GM12865 (cell line): ENCODE measurements at regions not wholly inside any gene's neighbourhood (a gene's known extent, or its start where the extent isn't known, plus 50 kb on each side); places are given as distances from the start of the nearest gene placed in this dataset.

Source experiments
- DNase-seq: peaks from one replicate; pipeline ENCODE4 v3.0.0; 2010; ENCODE audit warnings: low read depth
- H3K4me3 ChIP-seq: 2 replicates; pipeline ENCODE4 v1.5.1; 2011; ENCODE audit warnings: mild to moderate bottlenecking, low read depth, low read length, control low read depth
- TF ChIP-seq, protein P1 (sequence below): IDR thresholded peaks from 2 replicates; pipeline ENCODE4 v1.5.1; 2011; ENCODE audit warnings: low read length, control low read depth, low read depth, inconsistent platforms; ENCODE audit not compliant: insufficient read depth; ENCODE audit errors: missing control alignments

DNA sequence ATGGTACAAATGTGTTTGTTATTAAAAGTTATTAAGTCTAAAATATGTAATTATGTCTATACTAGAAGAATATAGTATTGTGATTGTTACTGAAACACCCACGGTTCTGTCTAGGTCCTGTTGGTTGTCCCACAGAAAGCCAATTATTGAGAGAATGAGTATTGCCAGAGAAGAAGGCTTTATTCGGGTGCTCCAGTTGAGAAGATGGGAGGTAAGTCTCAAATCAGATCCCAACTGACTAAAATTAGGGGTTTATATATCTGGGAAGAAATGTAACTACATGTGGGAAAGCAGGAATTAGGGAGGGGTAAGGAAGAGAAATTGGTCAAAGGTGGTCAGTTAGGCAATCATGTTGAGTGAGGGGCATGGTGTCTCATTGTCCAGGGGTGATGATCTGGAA, 798.4 kb downstream of the PCDH17 start:
- no peak overlapping the region for H3K4me3 ChIP-seq
- DNase-seq: no peak
- TF ChIP-seq, protein P1, sequence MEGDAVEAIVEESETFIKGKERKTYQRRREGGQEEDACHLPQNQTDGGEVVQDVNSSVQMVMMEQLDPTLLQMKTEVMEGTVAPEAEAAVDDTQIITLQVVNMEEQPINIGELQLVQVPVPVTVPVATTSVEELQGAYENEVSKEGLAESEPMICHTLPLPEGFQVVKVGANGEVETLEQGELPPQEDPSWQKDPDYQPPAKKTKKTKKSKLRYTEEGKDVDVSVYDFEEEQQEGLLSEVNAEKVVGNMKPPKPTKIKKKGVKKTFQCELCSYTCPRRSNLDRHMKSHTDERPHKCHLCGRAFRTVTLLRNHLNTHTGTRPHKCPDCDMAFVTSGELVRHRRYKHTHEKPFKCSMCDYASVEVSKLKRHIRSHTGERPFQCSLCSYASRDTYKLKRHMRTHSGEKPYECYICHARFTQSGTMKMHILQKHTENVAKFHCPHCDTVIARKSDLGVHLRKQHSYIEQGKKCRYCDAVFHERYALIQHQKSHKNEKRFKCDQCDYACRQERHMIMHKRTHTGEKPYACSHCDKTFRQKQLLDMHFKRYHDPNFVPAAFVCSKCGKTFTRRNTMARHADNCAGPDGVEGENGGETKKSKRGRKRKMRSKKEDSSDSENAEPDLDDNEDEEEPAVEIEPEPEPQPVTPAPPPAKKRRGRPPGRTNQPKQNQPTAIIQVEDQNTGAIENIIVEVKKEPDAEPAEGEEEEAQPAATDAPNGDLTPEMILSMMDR: no peak

GRCh38 chr13:58434943-58435342, 803.4 kb downstream of the PCDH17 start:
- TF ChIP-seq, protein P1: no peak
- no peak overlapping the region for H3K4me3 ChIP-seq
- no peak for DNase-seq

GRCh38 chr13:58437427-58437826, 805.9 kb downstream of the PCDH17 start:
- H3K4me3 ChIP-seq: no peak overlapping the region
- TF ChIP-seq, protein P1: no peak
- no peak for DNase-seq

- TF ChIP-seq, protein P1: no peak
- H3K4me3 ChIP-seq: no peak overlapping the region
- DNase-seq: no peak
Measured at GRCh38 chr13:58446979-58447378, 815.4 kb downstream of the PCDH17 start.

GRCh38 chr13:58452123-58452623, 820.6 kb downstream of the PCDH17 start:
- TF ChIP-seq, protein P1: no peak
- H3K4me3 ChIP-seq: no peak overlapping the region
- no peak for DNase-seq

- H3K4me3 ChIP-seq: no peak overlapping the region
- DNase-seq: no peak
- TF ChIP-seq, protein P1: no peak
Measured at GRCh38 chr13:58455094-58455493, 823.5 kb downstream of the PCDH17 start.

DNA sequence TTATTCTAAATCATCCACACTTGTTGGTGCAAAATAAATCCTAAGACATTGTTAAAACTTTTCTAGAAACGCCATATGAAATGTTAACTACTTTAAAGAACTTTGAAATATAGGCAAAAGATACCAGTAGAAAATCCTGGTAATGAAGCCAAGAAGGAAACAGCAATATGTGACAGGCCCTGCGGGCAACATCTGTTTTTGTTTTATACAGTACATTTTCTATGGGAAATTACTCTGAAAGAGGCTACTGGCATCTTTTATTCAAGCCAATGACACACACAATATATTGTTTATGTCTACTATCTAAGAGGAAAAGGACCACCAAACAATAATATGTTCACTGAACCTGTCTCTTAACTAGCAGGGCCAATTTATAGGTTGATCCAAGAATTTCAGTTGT, 829.7 kb downstream of the PCDH17 start:
- TF ChIP-seq, protein P1: no peak
- no peak for DNase-seq
- no peak overlapping the region for H3K4me3 ChIP-seq
